NCI-H1092 treated with DMSO at 0.1 percent for 48 hours (cell line): ENCODE measurements at regions not wholly inside any gene's neighbourhood (a gene's known extent, or its start where the extent isn't known, plus 50 kb on each side); places are given as distances from the start of the nearest gene placed in this dataset.
A peak's percentile ranks its signal among the peaks of the same experiment; 100 is the strongest.

ENCODE experiments used
- DNase-seq: peaks from one replicate; lab custom pipeline; 2025; lab: John Stamatoyannopoulos, UW

- DNase-seq, result no peak
These were observed 246.7 kb downstream of the PTPRU start for GRCh38 chr1:29482991-29483390.

- no peak for DNase-seq
These were observed 245.7 kb downstream of the PTPRU start for GRCh38 chr1:29482064-29482463.

- no peak for DNase-seq
These were observed 244.7 kb downstream of the PTPRU start for GRCh38 chr1:29481031-29481430.

- no peak for DNase-seq
These were observed 242.6 kb downstream of the PTPRU start for GRCh38 chr1:29478879-29479278.

GRCh38 chr1:29478151-29478791 lies 241.9 kb downstream of the PTPRU start:
- DNase-seq, result no peak

- no peak for DNase-seq
These were observed 239.0 kb downstream of the PTPRU start for GRCh38 chr1:29475326-29475725.

GRCh38 chr1:29474274-29475244 lies 238.2 kb downstream of the PTPRU start:
- no peak for DNase-seq

- DNase-seq, result no peak
These were observed 237.0 kb downstream of the PTPRU start for GRCh38 chr1:29473161-29473855.

GRCh38 chr1:29471487-29472313 lies 235.4 kb downstream of the PTPRU start:
- DNase-seq, result peak; percentile 17

- DNase-seq, result no peak
These were observed 234.4 kb downstream of the PTPRU start for GRCh38 chr1:29470788-29471119.

- DNase-seq, result peak; percentile 32
These were observed 233.9 kb downstream of the PTPRU start for GRCh38 chr1:29470087-29470787.

- no peak for DNase-seq
These were observed 233.1 kb downstream of the PTPRU start for GRCh38 chr1:29469457-29469856.

GRCh38 chr1:29467989-29468900 lies 231.9 kb downstream of the PTPRU start:
- DNase-seq, result no peak

- DNase-seq, result no peak
These were observed 229.9 kb downstream of the PTPRU start for GRCh38 chr1:29466258-29466657.

GRCh38 chr1:29465755-29466154 lies 229.4 kb downstream of the PTPRU start:
- no peak for DNase-seq

- DNase-seq, result no peak
These were observed 225.8 kb downstream of the PTPRU start for GRCh38 chr1:29462096-29462495.

- DNase-seq, result no peak
These were observed 224.9 kb downstream of the PTPRU start for GRCh38 chr1:29461115-29461739.

- DNase-seq, result no peak
These were observed 224.4 kb downstream of the PTPRU start for GRCh38 chr1:29460694-29461093.

- no peak for DNase-seq
These were observed 223.8 kb downstream of the PTPRU start for GRCh38 chr1:29460041-29460610.

- DNase-seq, result no peak
These were observed 223.3 kb downstream of the PTPRU start for GRCh38 chr1:29459620-29459945.
